PC-3 (cell line): ENCODE measurements at regions not wholly inside any gene's neighbourhood (a gene's known extent, or its start where the extent isn't known, plus 50 kb on each side); places are given as distances from the start of the nearest gene placed in this dataset.

Experiments
- EZH2 ChIP-seq: fragments of 300-600 bp; sonication (generic); IDR thresholded peaks from one replicate; pipeline ENCODE4 v1.6.1; 2017; ENCODE audit warnings: antibody characterized with exemption, mild to moderate bottlenecking, low read length; ENCODE audit not compliant: unreplicated experiment
- TF ChIP-seq, protein P1 (sequence below): fragments of 300-600 bp; sonication (generic); conservative IDR thresholded peaks from 2 replicates; pipeline ENCODE4 v1.5.1; 2017; ENCODE audit warnings: antibody characterized with exemption, low read depth, mild to moderate bottlenecking, low read length

GRCh38 chr1:38558055-38558454, 301.5 kb downstream of the RRAGC start:
- no peak for TF ChIP-seq EZH2
- TF ChIP-seq, protein P1, sequence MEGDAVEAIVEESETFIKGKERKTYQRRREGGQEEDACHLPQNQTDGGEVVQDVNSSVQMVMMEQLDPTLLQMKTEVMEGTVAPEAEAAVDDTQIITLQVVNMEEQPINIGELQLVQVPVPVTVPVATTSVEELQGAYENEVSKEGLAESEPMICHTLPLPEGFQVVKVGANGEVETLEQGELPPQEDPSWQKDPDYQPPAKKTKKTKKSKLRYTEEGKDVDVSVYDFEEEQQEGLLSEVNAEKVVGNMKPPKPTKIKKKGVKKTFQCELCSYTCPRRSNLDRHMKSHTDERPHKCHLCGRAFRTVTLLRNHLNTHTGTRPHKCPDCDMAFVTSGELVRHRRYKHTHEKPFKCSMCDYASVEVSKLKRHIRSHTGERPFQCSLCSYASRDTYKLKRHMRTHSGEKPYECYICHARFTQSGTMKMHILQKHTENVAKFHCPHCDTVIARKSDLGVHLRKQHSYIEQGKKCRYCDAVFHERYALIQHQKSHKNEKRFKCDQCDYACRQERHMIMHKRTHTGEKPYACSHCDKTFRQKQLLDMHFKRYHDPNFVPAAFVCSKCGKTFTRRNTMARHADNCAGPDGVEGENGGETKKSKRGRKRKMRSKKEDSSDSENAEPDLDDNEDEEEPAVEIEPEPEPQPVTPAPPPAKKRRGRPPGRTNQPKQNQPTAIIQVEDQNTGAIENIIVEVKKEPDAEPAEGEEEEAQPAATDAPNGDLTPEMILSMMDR = no peak
